Hepatocyte (in vitro differentiated cells): ENCODE measurements at regions not wholly inside any gene's neighbourhood (a gene's known extent, or its start where the extent isn't known, plus 50 kb on each side); places are given as distances from the start of the nearest gene placed in this dataset.

ENCODE experiments used
- EZH2 ChIP-seq: fragments of 200-600 bp; sonication (generic); IDR thresholded peaks from 2 replicates; pipeline ENCODE4 v1.6.1; 2016; ENCODE audit warnings: antibody characterized with exemption, mild to moderate bottlenecking, borderline replicate concordance
- EZH2phosphoT487 ChIP-seq: fragments of 200-600 bp; sonication (generic); IDR thresholded peaks from one replicate; pipeline ENCODE4 v1.6.1; 2018; ENCODE audit warnings: antibody characterized with exemption, mild to moderate bottlenecking, low read depth, moderate library complexity; ENCODE audit not compliant: unreplicated experiment, severe bottlenecking
- TF ChIP-seq, protein P1 (sequence below): fragments of 200-600 bp; sonication (generic); IDR thresholded peaks from 2 replicates; pipeline ENCODE4 v1.5.1; 2016; ENCODE audit warnings: antibody characterized with exemption, mild to moderate bottlenecking; ENCODE audit not compliant: poor library complexity

DNA sequence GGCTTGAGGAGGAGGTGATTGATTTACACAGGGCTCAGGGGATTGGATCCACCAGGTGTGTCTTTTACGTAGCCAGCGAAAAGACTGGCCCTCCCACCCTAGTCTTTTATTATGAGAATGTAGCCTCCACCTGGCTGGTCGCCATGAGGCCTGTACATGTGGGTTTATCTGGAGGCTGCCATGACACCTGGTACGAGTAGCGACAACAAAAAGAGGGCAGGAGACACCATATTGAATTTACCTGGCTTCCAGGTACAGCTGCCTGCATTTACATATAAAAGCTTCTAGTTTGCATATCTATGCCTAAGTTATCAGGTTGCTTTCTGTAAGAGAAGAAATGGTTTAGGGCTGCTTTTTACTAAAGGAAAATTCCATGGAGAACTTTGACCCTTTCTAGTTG lies 1173.7 kb upstream of the SEMA6A start:
- TF ChIP-seq EZH2phosphoT487 = no peak
- TF ChIP-seq, protein P1, sequence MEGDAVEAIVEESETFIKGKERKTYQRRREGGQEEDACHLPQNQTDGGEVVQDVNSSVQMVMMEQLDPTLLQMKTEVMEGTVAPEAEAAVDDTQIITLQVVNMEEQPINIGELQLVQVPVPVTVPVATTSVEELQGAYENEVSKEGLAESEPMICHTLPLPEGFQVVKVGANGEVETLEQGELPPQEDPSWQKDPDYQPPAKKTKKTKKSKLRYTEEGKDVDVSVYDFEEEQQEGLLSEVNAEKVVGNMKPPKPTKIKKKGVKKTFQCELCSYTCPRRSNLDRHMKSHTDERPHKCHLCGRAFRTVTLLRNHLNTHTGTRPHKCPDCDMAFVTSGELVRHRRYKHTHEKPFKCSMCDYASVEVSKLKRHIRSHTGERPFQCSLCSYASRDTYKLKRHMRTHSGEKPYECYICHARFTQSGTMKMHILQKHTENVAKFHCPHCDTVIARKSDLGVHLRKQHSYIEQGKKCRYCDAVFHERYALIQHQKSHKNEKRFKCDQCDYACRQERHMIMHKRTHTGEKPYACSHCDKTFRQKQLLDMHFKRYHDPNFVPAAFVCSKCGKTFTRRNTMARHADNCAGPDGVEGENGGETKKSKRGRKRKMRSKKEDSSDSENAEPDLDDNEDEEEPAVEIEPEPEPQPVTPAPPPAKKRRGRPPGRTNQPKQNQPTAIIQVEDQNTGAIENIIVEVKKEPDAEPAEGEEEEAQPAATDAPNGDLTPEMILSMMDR = no peak
- no peak for TF ChIP-seq EZH2
